ENCODE measurements at regions not wholly inside any gene's neighbourhood (a gene's known extent, or its start where the extent isn't known, plus 50 kb on each side); places are given as distances from the start of the nearest gene placed in this dataset.

DNA sequence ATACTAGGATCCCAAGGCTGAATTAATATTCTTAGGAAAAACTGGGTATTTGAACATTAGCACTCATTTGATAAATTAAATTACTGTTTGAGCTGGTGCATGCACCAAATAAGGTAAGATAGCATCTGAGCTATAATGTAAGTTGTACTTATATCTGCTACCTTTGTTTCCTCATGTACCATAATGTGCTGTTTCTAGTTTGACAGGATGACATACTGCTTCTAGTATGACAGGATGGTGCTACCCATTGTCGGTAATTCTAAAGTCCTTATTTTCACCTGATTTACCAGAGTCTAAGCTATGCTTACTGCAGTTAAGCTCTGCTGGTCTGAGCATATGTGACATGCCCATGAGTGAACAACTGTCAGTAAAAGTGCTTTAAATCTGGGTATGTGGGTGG is 1017.5 kb upstream of the IGFBP7 start:
- no peak overlapping the region for H3K4me3 ChIP-seq (ENCODE audit: low read depth, low read length)
- DNase-seq (ENCODE audit: low read depth) (no peak), FAIRE-seq (no peak)
- no peaks in the 10 kb centered on the region for H3K27me3 ChIP-seq (ENCODE audit: control insufficient read depth, insufficient read depth, low read length)
- no peaks in the 10 kb centered on the region for H3K36me3 ChIP-seq (ENCODE audit: control insufficient read depth, insufficient read depth, low read length)
- TF ChIP-seq, protein P1, sequence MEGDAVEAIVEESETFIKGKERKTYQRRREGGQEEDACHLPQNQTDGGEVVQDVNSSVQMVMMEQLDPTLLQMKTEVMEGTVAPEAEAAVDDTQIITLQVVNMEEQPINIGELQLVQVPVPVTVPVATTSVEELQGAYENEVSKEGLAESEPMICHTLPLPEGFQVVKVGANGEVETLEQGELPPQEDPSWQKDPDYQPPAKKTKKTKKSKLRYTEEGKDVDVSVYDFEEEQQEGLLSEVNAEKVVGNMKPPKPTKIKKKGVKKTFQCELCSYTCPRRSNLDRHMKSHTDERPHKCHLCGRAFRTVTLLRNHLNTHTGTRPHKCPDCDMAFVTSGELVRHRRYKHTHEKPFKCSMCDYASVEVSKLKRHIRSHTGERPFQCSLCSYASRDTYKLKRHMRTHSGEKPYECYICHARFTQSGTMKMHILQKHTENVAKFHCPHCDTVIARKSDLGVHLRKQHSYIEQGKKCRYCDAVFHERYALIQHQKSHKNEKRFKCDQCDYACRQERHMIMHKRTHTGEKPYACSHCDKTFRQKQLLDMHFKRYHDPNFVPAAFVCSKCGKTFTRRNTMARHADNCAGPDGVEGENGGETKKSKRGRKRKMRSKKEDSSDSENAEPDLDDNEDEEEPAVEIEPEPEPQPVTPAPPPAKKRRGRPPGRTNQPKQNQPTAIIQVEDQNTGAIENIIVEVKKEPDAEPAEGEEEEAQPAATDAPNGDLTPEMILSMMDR (IDR thresholded peaks at IDR 0.05; ENCODE audit: insufficient read depth, low read length, severe bottlenecking), result no peak

DNA sequence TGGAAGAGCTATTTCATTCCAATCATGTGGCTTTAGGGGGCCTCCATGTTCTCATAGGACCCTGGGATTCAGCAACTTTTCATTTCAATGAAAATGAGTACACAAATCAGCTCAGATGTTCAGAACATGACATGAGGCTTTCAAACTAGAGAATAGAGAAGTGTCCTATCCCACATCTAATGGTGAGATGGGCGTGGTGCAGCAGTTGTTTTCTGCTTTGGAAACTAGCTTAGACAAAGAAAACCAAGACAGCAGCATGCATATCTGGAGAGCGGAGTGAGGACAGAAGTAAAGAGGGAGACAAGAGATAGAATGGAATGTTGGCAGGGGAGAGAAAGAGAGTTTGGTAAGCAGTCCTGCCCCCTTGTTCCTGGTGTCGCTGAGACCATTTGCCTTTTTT is 1009.1 kb upstream of the IGFBP7 start:
- Histone ChIP-seq H3K36me3 (ENCODE audit: control insufficient read depth, insufficient read depth, low read length) (no peaks in the 10 kb centered on the region), H3K27me3 (ENCODE audit: control insufficient read depth, insufficient read depth, low read length) (no peaks in the 10 kb centered on the region), H3K4me3 (ENCODE audit: low read depth, low read length) (no peak overlapping the region)
- DNase-seq (ENCODE audit: low read depth), result no peak
- no peak for FAIRE-seq
- TF ChIP-seq, protein P1 (IDR thresholded peaks at IDR 0.05; ENCODE audit: insufficient read depth, low read length, severe bottlenecking), result no peak

DNA sequence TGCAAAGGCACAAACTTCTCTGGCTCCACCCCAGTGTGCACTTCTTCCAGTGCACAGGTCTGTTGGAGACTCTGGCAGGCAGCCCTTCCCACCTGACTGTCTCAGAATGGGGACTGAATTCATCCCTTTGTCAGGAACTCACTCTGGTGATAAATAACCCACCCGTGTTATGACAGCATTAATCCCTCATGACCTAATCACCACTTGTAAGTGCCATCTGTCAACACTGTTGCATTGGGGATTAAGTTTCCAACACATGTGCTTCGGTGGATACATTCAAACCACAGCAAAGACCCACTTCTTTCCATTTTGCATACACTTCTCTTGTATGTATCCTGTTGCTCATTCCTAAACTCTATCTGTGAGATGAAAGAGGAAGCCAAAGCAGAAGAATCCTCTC is 1002.9 kb upstream of the IGFBP7 start:
- no peak for DNase-seq (ENCODE audit: low read depth)
- TF ChIP-seq, protein P1 (IDR thresholded peaks at IDR 0.05; ENCODE audit: insufficient read depth, low read length, severe bottlenecking), result no peak
- Histone ChIP-seq H3K36me3 (ENCODE audit: control insufficient read depth, insufficient read depth, low read length) (no peaks in the 10 kb centered on the region), H3K27me3 (ENCODE audit: control insufficient read depth, insufficient read depth, low read length) (no peaks in the 10 kb centered on the region), H3K4me3 (ENCODE audit: low read depth, low read length) (no peak overlapping the region)
- no peak for FAIRE-seq

DNA sequence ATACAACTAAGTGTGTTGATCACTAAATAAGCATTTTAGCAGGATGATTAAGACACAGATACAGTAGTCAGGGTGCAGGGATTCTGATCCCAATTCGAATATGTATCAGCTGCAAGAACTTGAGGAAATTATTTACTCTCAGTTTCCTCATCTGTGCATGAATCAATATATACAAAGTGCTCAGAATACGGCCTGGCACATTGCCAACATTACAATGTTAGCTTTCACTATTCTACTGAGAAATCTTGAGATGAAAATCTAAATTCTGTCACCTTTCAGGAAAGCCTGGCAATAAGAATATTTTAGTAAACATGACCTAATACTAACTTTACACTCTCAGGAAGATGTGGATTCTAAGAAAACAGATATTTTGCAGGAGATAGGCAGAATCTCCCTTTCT is 1001.6 kb upstream of the IGFBP7 start:
- DNase-seq (ENCODE audit: low read depth), result no peak
- FAIRE-seq, result no peak
- Histone ChIP-seq H3K4me3 (ENCODE audit: low read depth, low read length) (no peak overlapping the region), H3K36me3 (ENCODE audit: control insufficient read depth, insufficient read depth, low read length) (no peaks in the 10 kb centered on the region), H3K27me3 (ENCODE audit: control insufficient read depth, insufficient read depth, low read length) (no peaks in the 10 kb centered on the region)
- TF ChIP-seq, protein P1 (IDR thresholded peaks at IDR 0.05; ENCODE audit: insufficient read depth, low read length, severe bottlenecking), result no peak

DNA sequence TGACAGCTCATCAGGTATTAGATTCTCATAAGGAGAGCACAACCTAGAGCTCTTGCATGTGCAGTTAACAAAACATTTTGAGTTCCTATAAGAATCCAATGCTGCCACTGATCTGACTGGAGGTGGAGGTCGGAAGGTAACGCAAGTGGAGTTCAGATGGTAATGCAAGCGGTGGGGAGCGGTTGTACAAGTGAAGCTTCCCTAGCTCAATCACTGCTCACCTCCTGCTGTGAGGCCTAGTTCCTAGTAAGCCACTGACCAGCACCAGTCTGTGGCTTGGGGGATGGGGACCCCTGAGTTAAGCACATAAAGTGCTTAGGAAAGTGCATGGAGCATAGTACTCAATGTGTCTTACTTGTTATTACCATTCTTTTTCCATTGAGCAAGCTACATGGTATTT is 983.2 kb upstream of the IGFBP7 start:
- DNase-seq (ENCODE audit: low read depth) (no peak), FAIRE-seq (no peak)
- H3K36me3 ChIP-seq (ENCODE audit: control insufficient read depth, insufficient read depth, low read length), result no peaks in the 10 kb centered on the region
- H3K27me3 ChIP-seq (ENCODE audit: control insufficient read depth, insufficient read depth, low read length), result no peaks in the 10 kb centered on the region
- H3K4me3 ChIP-seq (ENCODE audit: low read depth, low read length), result no peak overlapping the region
- TF ChIP-seq, protein P1 (IDR thresholded peaks at IDR 0.05; ENCODE audit: insufficient read depth, low read length, severe bottlenecking), result no peak

DNA sequence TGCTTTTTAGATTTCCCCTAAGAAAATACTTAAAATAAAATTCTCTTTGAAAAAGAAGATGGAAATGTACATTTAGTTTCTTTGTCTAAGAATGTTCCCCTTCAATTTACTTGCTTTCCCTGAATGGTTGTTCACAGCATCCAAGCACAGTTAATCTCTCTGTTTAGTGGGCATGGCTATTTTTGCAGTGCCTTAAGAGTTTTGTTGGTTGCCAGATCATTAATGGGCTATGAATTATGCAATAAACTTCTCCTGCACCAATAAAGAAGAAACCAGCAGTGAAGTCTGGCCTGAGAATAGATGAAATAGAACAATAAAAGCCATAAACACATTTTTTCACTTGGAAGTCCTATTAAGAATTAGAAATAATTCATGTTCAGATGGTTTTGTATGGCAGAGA is 980.4 kb upstream of the IGFBP7 start:
- no peak for DNase-seq (ENCODE audit: low read depth)
- no peak overlapping the region for H3K4me3 ChIP-seq (ENCODE audit: low read depth, low read length)
- no peaks in the 10 kb centered on the region for H3K36me3 ChIP-seq (ENCODE audit: control insufficient read depth, insufficient read depth, low read length)
- H3K27me3 ChIP-seq (ENCODE audit: control insufficient read depth, insufficient read depth, low read length), result no peaks in the 10 kb centered on the region
- TF ChIP-seq, protein P1 (IDR thresholded peaks at IDR 0.05; ENCODE audit: insufficient read depth, low read length, severe bottlenecking), result no peak
- no peak for FAIRE-seq
